H9 (cell line): ENCODE measurements at regions not wholly inside any gene's neighbourhood (a gene's known extent, or its start where the extent isn't known, plus 50 kb on each side); places are given as distances from the start of the nearest gene placed in this dataset.

Source experiments
- DNase-seq: peaks from one replicate; pipeline ENCODE4 v3.0.0-alpha.2; 2017
- H2AFZ ChIP-seq: one replicate; pipeline ENCODE4 v1.6.1; 2013; ENCODE audit warnings: mild to moderate bottlenecking, low read length, control low read depth, moderate library complexity
- H2AK5ac ChIP-seq: 2 replicates; pipeline ENCODE4 v1.6.1; 2013; ENCODE audit warnings: low read length, control low read depth, mixed read lengths; ENCODE audit not compliant: insufficient read length
- H2BK120ac ChIP-seq: one replicate; pipeline ENCODE4 v1.6.1; 2013; ENCODE audit warnings: low read depth, mild to moderate bottlenecking, low read length, control low read depth, inconsistent platforms; ENCODE audit not compliant: poor library complexity, severe bottlenecking
- H2BK12ac ChIP-seq: 2 replicates; pipeline ENCODE4 v1.6.1; 2013; ENCODE audit warnings: low read length, control low read depth, mixed read lengths, low read depth; ENCODE audit not compliant: insufficient read length
- H2BK15ac ChIP-seq: 2 replicates; pipeline ENCODE4 v1.6.1; 2013; ENCODE audit warnings: low read depth, low read length, control low read depth
- H2BK20ac ChIP-seq: one replicate; pipeline ENCODE4 v1.6.1; 2013; ENCODE audit warnings: low read depth, mild to moderate bottlenecking, low read length, control low read depth, inconsistent platforms; ENCODE audit not compliant: poor library complexity, severe bottlenecking
- H2BK5ac ChIP-seq: 2 replicates; pipeline ENCODE4 v1.6.1; 2013; ENCODE audit warnings: low read length, control low read depth, mixed read lengths; ENCODE audit not compliant: insufficient read length
- H3K14ac ChIP-seq: 2 replicates; pipeline ENCODE4 v1.6.1; 2013; ENCODE audit warnings: low read length, control low read depth; ENCODE audit not compliant: insufficient read depth
- H3K18ac ChIP-seq: 2 replicates; pipeline ENCODE4 v1.6.1; 2013; ENCODE audit warnings: low read depth, mild to moderate bottlenecking, mixed read lengths, low read length, control low read depth; ENCODE audit not compliant: insufficient read length
- H3K23ac ChIP-seq: 2 replicates; pipeline ENCODE4 v1.6.1; 2013; ENCODE audit warnings: low read length, control low read depth, mixed read lengths, low read depth; ENCODE audit not compliant: insufficient read length
- H3K23me2 ChIP-seq: 2 replicates; pipeline ENCODE4 v1.6.1; 2013; ENCODE audit warnings: low read depth, mild to moderate bottlenecking, mixed read lengths, low read length, control low read depth; ENCODE audit not compliant: insufficient read length, poor library complexity, severe bottlenecking
- H3K27ac ChIP-seq: 2 replicates; pipeline ENCODE4 v1.5.1; 2013; ENCODE audit warnings: low read length, control low read depth, mixed read lengths, low read depth; ENCODE audit not compliant: insufficient read length
- H3K27me3 ChIP-seq: 2 replicates; pipeline ENCODE4 v1.6.1; 2013; ENCODE audit warnings: low read length, control low read depth, inconsistent platforms; ENCODE audit not compliant: insufficient read depth
- H3K4ac ChIP-seq: 2 replicates; pipeline ENCODE4 v1.6.1; 2013; ENCODE audit warnings: low read depth, mild to moderate bottlenecking, control low read depth, inconsistent platforms, low read length, moderate library complexity
- H3K4me1 ChIP-seq: 2 replicates; pipeline ENCODE4 v1.6.1; 2013; ENCODE audit warnings: low read length, control low read depth, inconsistent platforms; ENCODE audit not compliant: insufficient read depth
- H3K4me2 ChIP-seq: 2 replicates; pipeline ENCODE4 v1.6.1; 2013; ENCODE audit warnings: low read length, control low read depth, mixed read lengths; ENCODE audit not compliant: insufficient read length, insufficient read depth
- H3K56ac ChIP-seq: 2 replicates; pipeline ENCODE4 v1.6.1; 2013; ENCODE audit warnings: low read depth, mild to moderate bottlenecking, mixed read lengths, low read length, control low read depth; ENCODE audit not compliant: insufficient read length
- H3K79me1 ChIP-seq: 2 replicates; pipeline ENCODE4 v1.6.1; 2013; ENCODE audit warnings: low read depth, mild to moderate bottlenecking, moderate library complexity, low read length, control low read depth, inconsistent platforms; ENCODE audit not compliant: insufficient read depth, poor library complexity, severe bottlenecking
- H3K79me2 ChIP-seq: 2 replicates; pipeline ENCODE4 v1.6.1; 2013; ENCODE audit warnings: low read length, control low read depth, inconsistent platforms; ENCODE audit not compliant: insufficient read depth
- H3K9ac ChIP-seq: 2 replicates; pipeline ENCODE4 v1.6.1; 2013; ENCODE audit warnings: low read length, control low read depth, mixed read lengths; ENCODE audit not compliant: insufficient read length; ENCODE audit errors: extremely low read depth
- H3K9me3 ChIP-seq: one replicate; pipeline ENCODE4 v1.6.1; 2013; ENCODE audit warnings: low read depth, low read length, inconsistent platforms; ENCODE audit not compliant: control insufficient read depth
- H3T11ph ChIP-seq: one replicate; pipeline ENCODE4 v1.6.1; 2013; ENCODE audit warnings: mild to moderate bottlenecking, low read length, control low read depth, inconsistent platforms
- H4K20me1 ChIP-seq: one replicate; pipeline ENCODE4 v1.6.1; 2013; ENCODE audit not compliant: control insufficient read depth, insufficient read length, insufficient read depth
- H4K5ac ChIP-seq: 2 replicates; pipeline ENCODE4 v1.6.1; 2013; ENCODE audit warnings: low read depth, mild to moderate bottlenecking, mixed read lengths, low read length, control low read depth; ENCODE audit not compliant: insufficient read length
- H4K8ac ChIP-seq: replicated peaks from 2 replicates; pipeline ENCODE4 v1.6.1; 2013; ENCODE audit warnings: low read length, control low read depth, mixed read lengths, low read depth; ENCODE audit not compliant: insufficient read length
- H4K91ac ChIP-seq: 2 replicates; pipeline ENCODE4 v1.6.1; 2013; ENCODE audit warnings: low read depth, mild to moderate bottlenecking, moderate library complexity, mixed read lengths, low read length, control low read depth; ENCODE audit not compliant: insufficient read length
- H3K27ac Mint-ChIP-seq, 3 experiments: 2 replicates in 2 of 3; 3 replicates in 1 of 3; pipeline ENCODE4 v1.8.0; 2020 to 2021; ENCODE audit warnings: mixed read lengths in 3 of 3, mild to moderate bottlenecking in 1 of 3, moderate library complexity in 1 of 3
- H3K27me3 Mint-ChIP-seq: 2 replicates; pipeline ENCODE4 v1.8.0; 2021; ENCODE audit warnings: low read depth, mild to moderate bottlenecking, moderate library complexity, mixed read lengths
- H3K36me3 Mint-ChIP-seq, 3 experiments: 2 replicates in 2 of 3; 3 replicates in 1 of 3; pipeline ENCODE4 v1.8.0; 2020 to 2021; ENCODE audit warnings: low read depth in 3 of 3, mixed read lengths in 3 of 3; ENCODE audit not compliant: insufficient read depth in 1 of 3
- H3K4me1 Mint-ChIP-seq, 2 experiments: 2 replicates each; pipeline ENCODE4 v1.8.0; 2020; ENCODE audit warnings: mixed read lengths in 2 of 2
- H3K4me3 Mint-ChIP-seq, 2 experiments: 2 replicates in 1 of 2; 3 replicates in 1 of 2; pipeline ENCODE4 v1.8.0; 2020 to 2021; ENCODE audit warnings: mild to moderate bottlenecking in 2 of 2, mixed read lengths in 2 of 2, moderate library complexity in 1 of 2
- H3K9me3 Mint-ChIP-seq, 2 experiments: 2 replicates in 1 of 2; 3 replicates in 1 of 2; pipeline ENCODE4 v1.8.0; 2020; ENCODE audit warnings: mild to moderate bottlenecking in 2 of 2, mixed read lengths in 2 of 2, moderate library complexity in 1 of 2
- CTCF ChIP-seq: fragments of 200-600 bp; sonication (generic); conservative IDR thresholded peaks from 3 replicates; pipeline ENCODE4 v1.8.0; 2021; ENCODE audit warnings: antibody characterized with exemption, mild to moderate bottlenecking
- WGBS: extraction: QIAGEN DNeasy Blood & Tissue Kit; methylation state at CpG from one replicate; pipeline ENCODE4 v1.1.7; 2013; ENCODE audit warnings: missing lambda C conversion rate, low lambda C conversion rate, mixed read lengths; ENCODE audit not compliant: insufficient read length; ENCODE audit errors: extremely low coverage; 5-methylcytosine and 5-hydroxymethylcytosine counted together

GRCh38 chr1:245019910-245020486, 134.8 kb upstream of the KIF26B start:
- no peaks in the 10 kb centered on the region for H3K79me2 ChIP-seq
- no peak overlapping the region for H3K23ac ChIP-seq
- no peak overlapping the region for H4K91ac ChIP-seq
- Mint-ChIP-seq H3K27ac (no peak overlapping the region), H3K27me3 (no peaks in the 10 kb centered on the region), H3K4me1 (peaks cover 10% of the 10 kb centered on the region in 2 experiments), H3K36me3 (peaks cover 3 to 10% (median 8%) of the 10 kb centered on the region in 3 experiments; a peak in 6 of 7 replicates), H3K9me3 (peaks cover 0 to 2% of the 10 kb centered on the region in 2 experiments; a peak in 2 of 5 replicates), H3K4me3 (no peak overlapping the region)
- TF ChIP-seq CTCF = no peak
- H4K20me1 ChIP-seq = no peaks in the 10 kb centered on the region
- H3K27ac ChIP-seq = no peak overlapping the region
- no peak overlapping the region for H2BK15ac ChIP-seq
- no peak overlapping the region for H3K18ac ChIP-seq
- no peak overlapping the region for H2BK12ac ChIP-seq
- DNase-seq = no peak
- no peak overlapping the region for H3T11ph ChIP-seq
- no peak overlapping the region for H4K8ac ChIP-seq
- no peaks in the 10 kb centered on the region for H3K9me3 ChIP-seq
- H3K14ac ChIP-seq = no peak overlapping the region
- no peak overlapping the region for H2BK20ac ChIP-seq
- no peak overlapping the region for H3K4me2 ChIP-seq
- no peak overlapping the region for H2BK120ac ChIP-seq
- no peak overlapping the region for H3K9ac ChIP-seq
- WGBS = no CpG with 5 or more reads among the region's 6 CpGs
- peaks cover 8% of the 10 kb centered on the region; the same call in 1 of the 2 replicates for H3K4me1 ChIP-seq
- H3K79me1 ChIP-seq = no peaks in the 10 kb centered on the region
- no peak overlapping the region for H4K5ac ChIP-seq
- H2BK5ac ChIP-seq = no peak overlapping the region
- H3K4ac ChIP-seq = no peak overlapping the region
- H2AFZ ChIP-seq = no peak overlapping the region
- H3K27me3 ChIP-seq = no peaks in the 10 kb centered on the region
- H3K23me2 ChIP-seq = no peaks in the 10 kb centered on the region
- no peak overlapping the region for H3K56ac ChIP-seq
- H2AK5ac ChIP-seq = no peak overlapping the region
